ENCODE measurements at regions not wholly inside any gene's neighbourhood (a gene's known extent, or its start where the extent isn't known, plus 50 kb on each side); places are given as distances from the start of the nearest gene placed in this dataset.

GRCh38 chr5:14944350-14944739, 72.8 kb upstream of the ANKH start:
- FAIRE-seq (no peak), DNase-seq (ENCODE audit: low read depth in 1 of 2, low spot score in 2 of 2) (no peak)
- Histone ChIP-seq H2BK12ac (ENCODE audit: low read depth, low read length) (no peak overlapping the region), H2BK20ac (ENCODE audit: low read length) (no peak overlapping the region), H3K4me1 (replicated peaks in 1 of 4; ENCODE audit: control insufficient read depth in 3 of 4, insufficient read depth in 4 of 4, low read length in 3 of 4) (no peaks in the 10 kb centered on the region), H4K91ac (replicated peaks; ENCODE audit: insufficient read length, low read length) (no peak overlapping the region), H3K14ac (ENCODE audit: insufficient read length) (no peak overlapping the region), H2BK120ac (replicated peaks; ENCODE audit: low read depth, low read length) (no peak overlapping the region), H3K23me2 (ENCODE audit: low read depth, low read length) (no peaks in the 10 kb centered on the region), H2AFZ (ENCODE audit: low read length) (no peak overlapping the region), H3K23ac (ENCODE audit: insufficient read length) (no peak overlapping the region), H3K27me3 (replicated peaks in 1 of 4; ENCODE audit: control insufficient read depth in 3 of 4, extremely low read depth in 1 of 4, insufficient read depth in 3 of 4, low read length in 3 of 4) (no peaks in the 10 kb centered on the region), H3K36me3 (ENCODE audit: control insufficient read depth in 2 of 4, insufficient read depth in 4 of 4, low read length in 3 of 4) (no peaks in the 10 kb centered on the region), H3K56ac (replicated peaks; ENCODE audit: insufficient read length, low read depth, low read length) (no peak overlapping the region), H4K20me1 (replicated peaks in 1 of 2; ENCODE audit: control insufficient read depth in 1 of 2, insufficient read depth in 2 of 2, low read length in 2 of 2) (no peaks in the 10 kb centered on the region), H3K9me3 (ENCODE audit: insufficient read depth in 2 of 2, low read depth in 1 of 2, low read length in 1 of 2) (no peaks in the 10 kb centered on the region), H2BK5ac (ENCODE audit: low read depth, low read length) (no peak overlapping the region), H3K18ac (ENCODE audit: extremely low read depth, low read length) (no peak overlapping the region), H3K9ac (replicated peaks in 1 of 4; ENCODE audit: extremely low read depth in 1 of 4, low read depth in 3 of 4, low read length in 3 of 4) (no peak overlapping the region), H3K4me3 (ENCODE audit: extremely low read depth in 1 of 4, insufficient read depth in 2 of 4, low read depth in 3 of 4, low read length in 4 of 4) (no peak overlapping the region), H2AK5ac (ENCODE audit: low read depth, low read length) (no peak overlapping the region), H3K79me2 (ENCODE audit: control insufficient read depth in 1 of 2, insufficient read depth in 2 of 2, low read length in 2 of 2) (no peaks in the 10 kb centered on the region), H3K27ac (ENCODE audit: low read depth, low read length) (no peak overlapping the region), H4K5ac (ENCODE audit: insufficient read length, low read depth, low read length) (no peak overlapping the region), H3K79me1 (ENCODE audit: low read depth, low read length) (no peaks in the 10 kb centered on the region), H4K8ac (ENCODE audit: extremely low read depth, insufficient read depth, low read length) (no peak overlapping the region), H3K4ac (replicated peaks; ENCODE audit: insufficient read length, low read depth, low read length) (no peak overlapping the region), H2BK15ac (ENCODE audit: low read length) (no peak overlapping the region), H3K4me2 (ENCODE audit: insufficient read depth in 1 of 2, low read depth in 2 of 2, low read length in 2 of 2) (no peak overlapping the region)
- ChIA-PET CTCF (ENCODE audit: partially characterized antibody) (interaction anchor here (1.1 to 1.2 kb wide), 2 partner anchors 19 to 187 kb away, joined by 4 to 5 read pairs; no protein-coding TSS in a partner anchor), POLR2A (ENCODE audit: partially characterized antibody) (no interaction called here)
- no peak for TF ChIP-seq SP4 (IDR thresholded peaks at IDR 0.05; ENCODE audit: low read length)
- TF ChIP-seq MAFK (IDR thresholded peaks at IDR 0.05; ENCODE audit: low read depth, low read length) = no peak
- TF ChIP-seq JUN (IDR thresholded peaks at IDR 0.05; ENCODE audit: low read depth, low read length) = no peak
- TF ChIP-seq BRCA1 (IDR thresholded peaks at IDR 0.05; ENCODE audit: low read depth, low read length) = no peak
- no peak for TF ChIP-seq TAF1 (IDR thresholded peaks at IDR 0.05; ENCODE audit: low read depth, low read length)
- TF ChIP-seq GABPA (IDR thresholded peaks at IDR 0.05; ENCODE audit: borderline replicate concordance, insufficient read depth, low read length) = no peak
- no peak for TF ChIP-seq BACH1 (IDR thresholded peaks at IDR 0.05; ENCODE audit: low read length)
- TF ChIP-seq SRF (IDR thresholded peaks at IDR 0.05; ENCODE audit: low read depth, low read length) = no peak
- TF ChIP-seq, protein P1, sequence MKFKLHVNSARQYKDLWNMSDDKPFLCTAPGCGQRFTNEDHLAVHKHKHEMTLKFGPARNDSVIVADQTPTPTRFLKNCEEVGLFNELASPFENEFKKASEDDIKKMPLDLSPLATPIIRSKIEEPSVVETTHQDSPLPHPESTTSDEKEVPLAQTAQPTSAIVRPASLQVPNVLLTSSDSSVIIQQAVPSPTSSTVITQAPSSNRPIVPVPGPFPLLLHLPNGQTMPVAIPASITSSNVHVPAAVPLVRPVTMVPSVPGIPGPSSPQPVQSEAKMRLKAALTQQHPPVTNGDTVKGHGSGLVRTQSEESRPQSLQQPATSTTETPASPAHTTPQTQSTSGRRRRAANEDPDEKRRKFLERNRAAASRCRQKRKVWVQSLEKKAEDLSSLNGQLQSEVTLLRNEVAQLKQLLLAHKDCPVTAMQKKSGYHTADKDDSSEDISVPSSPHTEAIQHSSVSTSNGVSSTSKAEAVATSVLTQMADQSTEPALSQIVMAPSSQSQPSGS (IDR thresholded peaks at IDR 0.05; ENCODE audit: low read length) = no peak
- no peak for TF ChIP-seq CBX8 (IDR thresholded peaks at IDR 0.05; ENCODE audit: borderline replicate concordance, low read depth, low read length)
- TF ChIP-seq TEAD4 (IDR thresholded peaks at IDR 0.05; ENCODE audit: low read depth, low read length) = no peak
- no peak for TF ChIP-seq SUZ12 (IDR thresholded peaks at IDR 0.05; ENCODE audit: low read length)
- TF ChIP-seq FOSL1 (IDR thresholded peaks at IDR 0.05; ENCODE audit: insufficient read depth, low read depth, low read length) = no peak
- TF ChIP-seq MAX (IDR thresholded peaks at IDR 0.05) = no peak
- WGBS, 2 experiments (ENCODE audit: extremely low coverage in 1 of 2, insufficient coverage in 1 of 2, insufficient read length in 1 of 2, insufficient replicate concordance in 2 of 2, low coverage in 1 of 2, low lambda C conversion rate in 2 of 2, missing lambda C conversion rate in 1 of 2) = 93% methylated on average over 4 of the region's 4 CpGs; no CpG with 5 or more reads in 1 of the 2 experiments

All from H1 (cell line).